GM21528 (cell line): ENCODE measurements at regions not wholly inside any gene's neighbourhood (a gene's known extent, or its start where the extent isn't known, plus 50 kb on each side); places are given as distances from the start of the nearest gene placed in this dataset.
"Not testable (repeated sequence)": the region's sequence is repeated elsewhere in the genome, so short reads cannot be mapped to it uniquely, and the experiment has no call there.

Experiments used
- ATAC-seq: cut with Tn5 transposase; IDR thresholded peaks from one replicate; pipeline ENCODE4 v1.9.1; 2021; ENCODE audit warnings: mild to moderate bottlenecking, moderate library complexity; ENCODE audit not compliant: unreplicated experiment, low FRiP score

- not testable (repeated sequence) for ATAC-seq
These were observed 103.3 kb upstream of the SALL1 start for GRCh38 chr16:51254390-51254789.

GRCh38 chr16:51248217-51248616, 97.1 kb upstream of the SALL1 start:
- ATAC-seq = no peak

- no peak for ATAC-seq
These were observed 94.6 kb upstream of the SALL1 start for GRCh38 chr16:51245658-51245995.

GRCh38 chr16:51244887-51245657, 94.0 kb upstream of the SALL1 start:
- no peak for ATAC-seq

- ATAC-seq = no peak
These were observed 92.9 kb upstream of the SALL1 start for GRCh38 chr16:51243936-51244436.

- ATAC-seq = no peak
These were observed 91.4 kb upstream of the SALL1 start for GRCh38 chr16:51242296-51242994.

GRCh38 chr16:51239196-51239595, 88.1 kb upstream of the SALL1 start:
- no peak for ATAC-seq

GRCh38 chr16:51237861-51238378, 86.8 kb upstream of the SALL1 start:
- no peak for ATAC-seq

- no peak for ATAC-seq
These were observed 86.1 kb upstream of the SALL1 start for GRCh38 chr16:51237207-51237606.

GRCh38 chr16:51236583-51236982, 85.5 kb upstream of the SALL1 start:
- ATAC-seq = no peak

GRCh38 chr16:51231702-51232101, 80.6 kb upstream of the SALL1 start:
- no peak for ATAC-seq

GRCh38 chr16:51230035-51230434, 79.0 kb upstream of the SALL1 start:
- ATAC-seq = not testable (repeated sequence)

GRCh38 chr16:51228097-51228659, 77.1 kb upstream of the SALL1 start:
- no peak for ATAC-seq

- ATAC-seq = no peak
These were observed 74.8 kb upstream of the SALL1 start for GRCh38 chr16:51225878-51226277.

GRCh38 chr16:51224317-51224716, 73.2 kb upstream of the SALL1 start:
- no peak for ATAC-seq

- no peak for ATAC-seq
These were observed 70.9 kb upstream of the SALL1 start for GRCh38 chr16:51222016-51222415.

- ATAC-seq = no peak
These were observed 60.1 kb upstream of the SALL1 start for GRCh38 chr16:51211148-51211547.

GRCh38 chr16:51210087-51210486, 59.0 kb upstream of the SALL1 start:
- ATAC-seq = no peak

- ATAC-seq = no peak
These were observed 50.5 kb upstream of the SALL1 start for GRCh38 chr16:51201604-51202003.
